Ascending aorta (tissue), 2 donors: ENCODE measurements at regions not wholly inside any gene's neighbourhood (a gene's known extent, or its start where the extent isn't known, plus 50 kb on each side); places are given as distances from the start of the nearest gene placed in this dataset.
A peak's percentile ranks its signal among the peaks of the same experiment; 100 is the strongest.

Experiments
- DNase-seq, 2 donors: peaks; one replicate each; pipeline ENCODE4 v3.0.0-alpha.2; 2019; ENCODE audit warnings: low spot score in 2 of 2
- H3K27ac ChIP-seq, 2 donors: fragments of 200-600 bp; sonication (generic); one replicate each; pipeline ENCODE4 v1.5.1; 2016 to 2017; ENCODE audit warnings: mild to moderate bottlenecking in 1 of 2
- H3K27me3 ChIP-seq: fragments of 200-600 bp; sonication (generic); one replicate; pipeline ENCODE4 v1.5.1; 2017
- H3K36me3 ChIP-seq, 2 donors: fragments of 200-600 bp; sonication (generic); one replicate each; pipeline ENCODE4 v1.5.1; 2016
- H3K4me1 ChIP-seq, 2 donors: fragments of 200-600 bp; sonication (generic); one replicate each; pipeline ENCODE4 v1.5.1; 2016 to 2017; ENCODE audit warnings: mild to moderate bottlenecking in 1 of 2
- H3K4me3 ChIP-seq, 2 donors: fragments of 200-600 bp; sonication (generic); one replicate each; pipeline ENCODE4 v1.5.1; 2016 to 2017; ENCODE audit warnings: mild to moderate bottlenecking in 1 of 2
- H3K9me3 ChIP-seq, 2 donors: fragments of 200-600 bp; sonication (generic); one replicate each; pipeline ENCODE4 v1.5.1; 2016
- CTCF ChIP-seq, 3 experiments: fragments of 200-600 bp in 2 of 3; fragments of 450-650 bp in 1 of 3; sonication (generic) in 2 of 3; IDR thresholded peaks; one replicate each; pipeline ENCODE4 v1.5.1; 2016 to 2019; ENCODE audit warnings: antibody characterized with exemption in 3 of 3, mild to moderate bottlenecking in 1 of 3, moderate library complexity in 1 of 3
- intact Hi-C: fragments of 100-400 bp; cut with DNase I; formaldehyde crosslinking; loops from one replicate; pipeline ENCODE4 v1.15.1; 2023

GRCh38 chr3:132119531-132119930 is 84.7 kb upstream of the CPNE4 start:
- Histone ChIP-seq H3K9me3 (no peaks in the 10 kb centered on the region), H3K4me3 (no peak overlapping the region), H3K27ac (no peak overlapping the region), H3K27me3 (no peaks in the 10 kb centered on the region), H3K4me1 (no peaks in the 10 kb centered on the region), H3K36me3 (no peaks in the 10 kb centered on the region)
- no peak for DNase-seq
- no peak for TF ChIP-seq CTCF (IDR thresholded peaks at IDR 0.05)
- intact Hi-C loops = no loop called here

GRCh38 chr3:132124096-132124495 is 89.3 kb upstream of the CPNE4 start:
- H3K9me3 ChIP-seq = no peaks in the 10 kb centered on the region
- H3K4me3 ChIP-seq = no peak overlapping the region
- H3K27ac ChIP-seq = no peak overlapping the region
- intact Hi-C loops = no loop called here
- no peaks in the 10 kb centered on the region for H3K36me3 ChIP-seq
- no peaks in the 10 kb centered on the region for H3K4me1 ChIP-seq
- no peak for DNase-seq
- no peaks in the 10 kb centered on the region for H3K27me3 ChIP-seq
- no peak for TF ChIP-seq CTCF (IDR thresholded peaks at IDR 0.05)

GRCh38 chr3:132124651-132125284 is 90.0 kb upstream of the CPNE4 start:
- Histone ChIP-seq H3K4me1 (no peaks in the 10 kb centered on the region), H3K27ac (no peak overlapping the region), H3K9me3 (no peaks in the 10 kb centered on the region), H3K36me3 (no peaks in the 10 kb centered on the region), H3K27me3 (no peaks in the 10 kb centered on the region), H3K4me3 (no peak overlapping the region)
- no peak for DNase-seq
- TF ChIP-seq CTCF (IDR thresholded peaks at IDR 0.05) = no peak
- intact Hi-C loops = no loop called here

DNA sequence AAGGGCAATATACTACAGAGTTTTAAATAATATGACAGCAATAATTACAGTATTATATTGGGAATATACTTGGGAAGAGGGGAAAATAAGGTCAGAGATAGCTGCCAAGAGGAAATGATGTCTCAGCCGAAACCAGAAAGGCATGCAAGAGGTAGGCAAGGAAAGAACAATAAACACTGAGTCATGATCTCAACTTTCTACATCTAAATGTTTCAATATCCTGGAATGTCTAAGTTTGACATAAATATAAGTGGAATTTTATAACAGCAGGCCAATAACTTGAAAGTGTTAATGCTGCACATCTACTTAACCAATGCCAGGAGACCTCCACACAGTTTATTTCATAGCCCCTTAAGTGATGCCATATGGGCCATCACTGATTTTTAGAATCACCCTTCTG is 99.8 kb upstream of the CPNE4 start:
- no peak for DNase-seq
- intact Hi-C loops = no loop called here
- H3K4me3 ChIP-seq = no peak overlapping the region
- no peak for TF ChIP-seq CTCF (IDR thresholded peaks at IDR 0.05)
- no peaks in the 10 kb centered on the region for H3K27me3 ChIP-seq
- H3K9me3 ChIP-seq = no peaks in the 10 kb centered on the region
- no peaks in the 10 kb centered on the region for H3K36me3 ChIP-seq
- H3K4me1 ChIP-seq = peaks cover 0 to 16% of the 10 kb centered on the region in 2 donors
- peak overlapping the region in 1 of 2 donors; percentile 84 for H3K27ac ChIP-seq

GRCh38 chr3:132135628-132136333 is 101.0 kb upstream of the CPNE4 start:
- peak in 1 of 2 donors; percentile 69 for DNase-seq
- Histone ChIP-seq H3K9me3 (no peaks in the 10 kb centered on the region), H3K36me3 (no peaks in the 10 kb centered on the region), H3K4me1 (peaks cover 0 to 16% of the 10 kb centered on the region in 2 donors), H3K4me3 (peak overlapping the region in 1 of 2 donors; percentile 44), H3K27me3 (no peaks in the 10 kb centered on the region), H3K27ac (peak overlapping the region; percentile 84 to 87)
- TF ChIP-seq CTCF (IDR thresholded peaks at IDR 0.05) = no peak
- intact Hi-C loops = no loop called here
